ENCODE measurements at regions not wholly inside any gene's neighbourhood (a gene's known extent, or its start where the extent isn't known, plus 50 kb on each side); places are given as distances from the start of the nearest gene placed in this dataset.

DNA sequence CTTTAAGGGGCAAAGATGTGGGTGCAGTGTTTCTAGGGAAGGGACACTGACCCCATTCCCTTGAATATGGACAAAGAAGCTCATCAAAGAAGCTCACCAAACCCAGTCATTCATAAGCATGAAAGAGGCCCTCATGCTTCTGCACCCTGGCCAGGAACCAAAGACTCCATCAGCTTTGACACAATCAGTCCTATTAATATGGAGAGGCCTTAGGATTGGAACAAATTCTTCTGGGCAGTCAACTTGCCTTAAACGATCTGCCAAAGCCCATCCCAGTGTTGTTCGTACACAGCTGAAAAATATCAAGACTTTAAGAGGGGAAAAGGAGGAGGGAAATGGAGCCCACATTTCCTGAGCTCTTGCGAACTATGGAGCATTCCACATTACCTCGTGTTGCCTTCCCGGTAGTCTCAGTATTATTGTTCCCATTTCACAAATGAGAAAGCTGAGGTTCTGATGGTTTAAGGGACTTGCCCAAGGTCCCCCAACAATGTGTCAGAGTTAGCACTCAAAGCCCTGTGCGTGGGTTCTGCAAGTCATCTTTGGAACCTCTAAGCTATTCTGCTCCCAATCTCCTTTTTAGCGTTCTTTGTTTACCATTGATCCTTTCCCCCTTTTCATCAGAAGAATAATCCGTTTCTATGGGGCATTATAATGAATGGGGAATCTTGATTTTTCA is 161.9 kb downstream of the ZBTB18 start:
- Mint-ChIP-seq H3K9me3 (no peaks in the 10 kb centered on the region), H3K4me3 (no peak overlapping the region), H3K27me3 (ENCODE audit: low read depth) (peaks cover 9% of the 10 kb centered on the region), H3K4me1 (ENCODE audit: low read depth) (no peaks in the 10 kb centered on the region), H3K36me3 (ENCODE audit: insufficient read depth) (no peaks in the 10 kb centered on the region)
- DNase-seq (no peak), ATAC-seq (no peak)

DNA sequence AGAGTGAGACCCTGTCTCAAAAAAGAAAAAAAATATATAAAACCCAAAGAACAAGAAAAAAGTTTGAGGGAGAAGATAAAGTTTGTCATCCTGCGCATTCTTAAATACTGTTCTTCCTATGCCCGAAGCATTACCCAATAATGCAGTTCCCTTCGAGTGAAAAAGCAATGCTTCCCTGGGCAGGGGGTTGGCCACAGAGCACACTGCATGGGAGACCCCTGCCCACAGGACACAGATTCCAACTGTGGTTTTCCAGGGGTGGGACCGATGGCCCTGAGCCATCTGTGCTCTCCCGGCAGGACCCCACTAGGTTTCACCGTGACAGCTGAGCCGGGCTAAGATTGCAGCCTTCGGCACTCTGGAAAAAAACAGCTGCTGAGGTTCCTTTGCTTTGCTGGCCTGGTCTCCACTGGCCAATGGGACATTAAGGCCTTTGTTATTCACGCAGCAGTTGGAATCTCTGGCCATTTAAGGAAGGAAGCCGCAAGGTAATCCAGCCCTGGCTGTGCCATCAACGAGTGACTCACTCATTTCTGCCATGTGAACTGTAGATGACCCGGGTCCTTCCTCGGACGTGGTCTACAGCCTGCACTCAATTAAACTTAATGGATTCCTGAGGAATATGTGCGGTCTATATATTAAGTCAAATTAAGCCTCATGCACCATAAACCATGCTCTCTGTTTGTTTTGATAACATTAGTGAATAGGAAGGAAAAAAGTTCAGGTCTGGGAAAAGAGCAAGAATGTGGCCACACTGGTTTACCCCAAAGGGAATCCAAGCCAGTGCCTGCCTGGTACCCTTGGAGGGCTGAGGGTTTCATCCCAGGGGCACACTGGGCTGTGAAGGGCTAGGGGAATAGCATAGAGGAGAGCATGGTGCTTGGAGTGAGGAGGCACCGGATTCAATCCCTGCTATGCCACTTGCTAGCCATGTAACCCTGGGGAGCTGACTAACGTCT is 163.2 kb downstream of the ZBTB18 start:
- Mint-ChIP-seq H3K4me3 (no peak overlapping the region), H3K4me1 (ENCODE audit: low read depth) (no peaks in the 10 kb centered on the region), H3K36me3 (ENCODE audit: insufficient read depth) (no peaks in the 10 kb centered on the region), H3K27me3 (ENCODE audit: low read depth) (peaks cover 7% of the 10 kb centered on the region), H3K9me3 (no peaks in the 10 kb centered on the region)
- DNase-seq (no peak), ATAC-seq (no peak)

DNA sequence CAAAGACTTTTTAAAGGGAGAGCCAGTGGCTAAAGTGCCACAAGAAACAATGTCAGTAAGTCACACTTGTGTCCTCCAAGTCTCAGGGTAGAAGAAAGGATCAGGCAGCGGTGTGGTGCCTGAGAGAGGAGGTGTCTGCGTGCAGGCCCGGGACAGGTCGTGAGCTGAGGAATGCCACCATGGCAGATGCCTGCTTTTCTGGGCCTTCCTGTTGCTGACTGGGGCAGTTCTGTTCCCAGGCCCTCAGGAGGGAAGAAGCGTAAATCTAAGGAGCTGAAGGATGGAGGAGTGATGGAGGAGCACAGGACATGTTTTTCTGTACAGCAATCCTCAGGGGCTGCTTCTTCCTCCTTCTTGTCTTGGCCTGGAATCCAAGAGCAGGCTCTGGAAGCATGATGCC is 165.8 kb downstream of the ZBTB18 start:
- DNase-seq = no peak
- H3K9me3 Mint-ChIP-seq = no peaks in the 10 kb centered on the region
- no peak for ATAC-seq
- no peaks in the 10 kb centered on the region for H3K4me1 Mint-ChIP-seq (ENCODE audit: low read depth)
- peaks cover 7% of the 10 kb centered on the region for H3K27me3 Mint-ChIP-seq (ENCODE audit: low read depth)
- no peaks in the 10 kb centered on the region for H3K36me3 Mint-ChIP-seq (ENCODE audit: insufficient read depth)
- no peak overlapping the region for H3K4me3 Mint-ChIP-seq

DNA sequence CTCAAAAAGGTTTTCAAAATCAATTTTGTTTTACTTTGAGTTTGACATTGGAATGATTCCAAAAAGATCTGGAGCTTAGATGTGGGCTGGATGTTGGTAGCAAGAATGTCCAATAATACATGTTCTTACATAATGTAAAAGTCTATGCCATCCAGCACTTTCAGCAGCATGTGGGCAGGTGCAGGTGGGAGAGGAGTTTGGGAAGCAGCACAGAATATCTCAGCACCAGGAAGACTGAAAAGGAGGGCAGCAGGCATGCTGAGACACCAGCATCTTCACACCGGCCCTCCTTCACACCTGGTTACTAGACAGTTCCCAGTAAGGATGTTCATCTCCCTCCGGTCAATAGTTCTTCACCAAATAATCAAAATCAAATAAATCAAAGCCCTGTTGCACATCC is 166.6 kb downstream of the ZBTB18 start:
- H3K36me3 Mint-ChIP-seq (ENCODE audit: insufficient read depth) = no peaks in the 10 kb centered on the region

DNA sequence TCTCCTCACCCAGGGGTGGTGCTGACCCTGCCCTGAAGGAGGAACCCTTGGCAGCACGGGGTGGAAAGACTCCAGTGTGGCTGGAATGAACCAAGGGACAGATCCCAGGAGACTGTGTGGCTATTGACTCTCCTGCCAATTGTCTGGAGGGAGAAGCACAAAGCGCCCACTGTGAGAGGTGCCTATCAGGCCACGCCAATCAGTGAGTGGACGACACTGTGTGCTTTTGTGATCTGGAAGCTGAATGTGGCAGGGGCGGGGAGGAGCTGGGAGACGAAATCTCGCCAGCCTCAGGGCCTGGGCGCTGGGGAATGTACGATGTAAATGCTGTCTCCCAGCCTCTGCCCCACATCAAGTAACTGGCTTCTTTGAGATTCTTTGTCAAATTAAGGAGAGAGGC is 167.1 kb downstream of the ZBTB18 start:
- Mint-ChIP-seq H3K27me3 (ENCODE audit: low read depth) (peaks cover 10% of the 10 kb centered on the region), H3K4me3 (no peak overlapping the region), H3K9me3 (no peaks in the 10 kb centered on the region), H3K36me3 (ENCODE audit: insufficient read depth) (no peaks in the 10 kb centered on the region), H3K4me1 (ENCODE audit: low read depth) (no peaks in the 10 kb centered on the region)
- ATAC-seq (no peak), DNase-seq (no peak)

More for the DNA sequence above, 166.6 kb downstream of the ZBTB18 start:
- ATAC-seq = no peak
- Mint-ChIP-seq H3K4me3 (no peak overlapping the region), H3K27me3 (ENCODE audit: low read depth) (peaks cover 7% of the 10 kb centered on the region), H3K9me3 (no peaks in the 10 kb centered on the region), H3K4me1 (ENCODE audit: low read depth) (no peaks in the 10 kb centered on the region)
- no peak for DNase-seq

GRCh38 chr1:244219149-244219548 is 168.1 kb downstream of the ZBTB18 start:
- ATAC-seq (no peak), DNase-seq (no peak)
- H3K27me3 Mint-ChIP-seq (ENCODE audit: low read depth) = peaks cover 13% of the 10 kb centered on the region
- no peaks in the 10 kb centered on the region for H3K4me1 Mint-ChIP-seq (ENCODE audit: low read depth)
- H3K36me3 Mint-ChIP-seq (ENCODE audit: insufficient read depth) = no peaks in the 10 kb centered on the region
- H3K4me3 Mint-ChIP-seq = no peak overlapping the region
- H3K9me3 Mint-ChIP-seq = no peaks in the 10 kb centered on the region

GRCh38 chr1:244219802-244220201 is 168.7 kb downstream of the ZBTB18 start:
- ATAC-seq = no peak
- Mint-ChIP-seq H3K27me3 (ENCODE audit: low read depth) (peaks cover 13% of the 10 kb centered on the region), H3K4me3 (no peak overlapping the region)

GRCh38 chr1:244220410-244220809 is 169.3 kb downstream of the ZBTB18 start:
- Mint-ChIP-seq H3K4me3 (no peak overlapping the region), H3K4me1 (ENCODE audit: low read depth) (no peaks in the 10 kb centered on the region), H3K27me3 (ENCODE audit: low read depth) (peaks cover 11% of the 10 kb centered on the region), H3K36me3 (ENCODE audit: insufficient read depth) (no peaks in the 10 kb centered on the region), H3K9me3 (no peaks in the 10 kb centered on the region)
- no peak for DNase-seq
- ATAC-seq = no peak

More at GRCh38 chr1:244219802-244220201, 168.7 kb downstream of the ZBTB18 start:
- no peak for DNase-seq
- Mint-ChIP-seq H3K4me1 (ENCODE audit: low read depth) (no peaks in the 10 kb centered on the region), H3K36me3 (ENCODE audit: insufficient read depth) (no peaks in the 10 kb centered on the region), H3K9me3 (no peaks in the 10 kb centered on the region)

GRCh38 chr1:244221991-244222390 is 170.9 kb downstream of the ZBTB18 start:
- H3K9me3 Mint-ChIP-seq = no peaks in the 10 kb centered on the region
- H3K27me3 Mint-ChIP-seq (ENCODE audit: low read depth) = peaks cover 6% of the 10 kb centered on the region
- no peak for ATAC-seq
- H3K4me1 Mint-ChIP-seq (ENCODE audit: low read depth) = no peaks in the 10 kb centered on the region
- no peaks in the 10 kb centered on the region for H3K36me3 Mint-ChIP-seq (ENCODE audit: insufficient read depth)
- DNase-seq = no peak
- H3K4me3 Mint-ChIP-seq = no peak overlapping the region

DNA sequence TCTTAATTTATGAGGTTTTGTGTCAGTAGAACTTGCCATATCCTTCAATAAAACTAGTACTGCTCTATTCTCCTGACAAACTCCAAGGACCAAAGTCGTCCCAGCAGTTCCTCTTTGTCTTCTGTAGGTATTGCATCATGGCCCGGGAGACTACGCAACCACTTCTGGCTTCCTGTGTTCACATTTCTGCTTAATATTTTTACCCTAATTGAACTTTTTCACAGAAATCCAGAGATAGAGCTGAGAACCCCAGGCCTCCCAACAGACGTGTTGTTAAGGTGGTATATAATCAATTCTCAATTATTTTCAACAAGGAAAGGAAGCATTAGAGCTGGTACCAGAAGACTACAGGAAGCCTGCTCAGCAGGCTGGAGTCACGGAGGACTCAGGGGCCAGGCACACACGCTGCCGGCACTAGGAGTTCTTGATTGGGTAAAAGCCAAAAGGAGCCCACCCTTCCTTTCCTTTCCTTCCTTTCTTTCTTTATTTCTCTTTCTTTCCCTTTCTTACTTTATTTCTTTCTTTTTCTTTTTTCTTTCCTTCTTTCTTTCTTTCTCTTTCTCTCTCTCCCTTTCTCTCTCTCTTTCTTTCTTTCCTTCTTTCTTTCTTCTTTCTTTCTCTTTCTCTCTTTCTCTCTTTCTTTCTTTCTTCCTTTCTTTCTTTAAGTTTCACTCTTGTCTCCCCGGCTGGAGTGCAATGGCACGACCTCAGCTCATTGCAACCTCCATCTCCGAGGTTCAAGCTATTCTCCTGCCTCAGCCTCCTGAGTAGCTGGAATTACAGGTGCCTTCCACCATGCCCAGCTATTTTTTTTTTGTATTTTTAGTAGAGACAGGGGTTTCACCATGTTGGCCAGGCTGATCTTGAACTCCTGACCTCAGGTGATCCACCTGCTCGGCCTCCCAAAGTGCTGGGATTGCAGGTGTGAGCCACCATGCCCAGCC is 173.7 kb downstream of the ZBTB18 start:
- ATAC-seq (no peak), DNase-seq (no peak)
- H3K27me3 Mint-ChIP-seq (ENCODE audit: low read depth) = peaks cover 9% of the 10 kb centered on the region
- no peak overlapping the region for H3K4me3 Mint-ChIP-seq
- no peaks in the 10 kb centered on the region for H3K9me3 Mint-ChIP-seq
- no peaks in the 10 kb centered on the region for H3K36me3 Mint-ChIP-seq (ENCODE audit: insufficient read depth)
- no peaks in the 10 kb centered on the region for H3K4me1 Mint-ChIP-seq (ENCODE audit: low read depth)

DNA sequence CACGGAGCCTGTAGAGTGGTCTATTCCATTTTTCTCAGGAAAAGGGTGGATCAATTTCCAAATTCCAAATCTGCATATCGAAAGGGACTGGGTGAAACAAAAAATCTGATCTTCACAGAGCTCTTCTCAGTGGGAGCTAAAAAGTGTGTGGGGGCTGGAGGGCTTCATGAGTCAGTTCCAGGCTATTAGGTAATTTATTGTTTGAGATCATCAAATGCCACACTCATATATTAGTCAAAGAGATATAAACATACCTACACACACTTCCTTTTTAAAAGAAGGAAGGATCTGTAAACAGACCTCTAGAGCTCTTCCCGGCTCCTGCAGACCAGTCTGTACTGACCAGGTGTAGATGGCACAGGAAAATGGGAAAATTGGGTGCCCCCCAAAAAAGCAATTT is 175.4 kb downstream of the ZBTB18 start:
- DNase-seq (no peak), ATAC-seq (no peak)
- no peak overlapping the region for H3K4me3 Mint-ChIP-seq
- no peaks in the 10 kb centered on the region for H3K4me1 Mint-ChIP-seq (ENCODE audit: low read depth)
- H3K27me3 Mint-ChIP-seq (ENCODE audit: low read depth) = peaks cover 9% of the 10 kb centered on the region
- no peaks in the 10 kb centered on the region for H3K9me3 Mint-ChIP-seq
- H3K36me3 Mint-ChIP-seq (ENCODE audit: insufficient read depth) = no peaks in the 10 kb centered on the region

- no peak for ATAC-seq
- H3K4me3 Mint-ChIP-seq = no peak overlapping the region
- no peaks in the 10 kb centered on the region for H3K36me3 Mint-ChIP-seq (ENCODE audit: insufficient read depth)
- no peaks in the 10 kb centered on the region for H3K4me1 Mint-ChIP-seq (ENCODE audit: low read depth)
- H3K27me3 Mint-ChIP-seq (ENCODE audit: low read depth) = peaks cover 10% of the 10 kb centered on the region
- H3K9me3 Mint-ChIP-seq = no peaks in the 10 kb centered on the region
- DNase-seq = no peak
These were observed 179.4 kb downstream of the ZBTB18 start for GRCh38 chr1:244230470-244230869.

- H3K4me1 Mint-ChIP-seq (ENCODE audit: low read depth) = no peaks in the 10 kb centered on the region
- peaks cover 10% of the 10 kb centered on the region for H3K27me3 Mint-ChIP-seq (ENCODE audit: low read depth)
- ATAC-seq (no peak), DNase-seq (no peak)
- H3K36me3 Mint-ChIP-seq (ENCODE audit: insufficient read depth) = no peaks in the 10 kb centered on the region
- no peaks in the 10 kb centered on the region for H3K9me3 Mint-ChIP-seq
- H3K4me3 Mint-ChIP-seq = no peak overlapping the region
These were observed 180.1 kb downstream of the ZBTB18 start for GRCh38 chr1:244231193-244231571.
